Keratinocyte (primary cell): ENCODE measurements at regions not wholly inside any gene's neighbourhood (a gene's known extent, or its start where the extent isn't known, plus 50 kb on each side); places are given as distances from the start of the nearest gene placed in this dataset.

Source experiments
- DNase-seq: peaks from one replicate; pipeline ENCODE4 v3.0.0-alpha.2; 2011; ENCODE audit warnings: low read depth, missing footprints, low spot score
- FAIRE-seq: peaks from 2 replicates; lab custom pipeline; 2011; peaks lifted over from hg19 to GRCh38; lab: Jason Lieb, UNC
- H2AFZ ChIP-seq: 2 replicates; pipeline ENCODE4 v1.6.0; 2012; ENCODE audit warnings: low read length, control low read depth, inconsistent platforms; ENCODE audit not compliant: control insufficient read depth
- H3K27ac ChIP-seq: 2 replicates; pipeline ENCODE4 v1.5.1; 2011; ENCODE audit warnings: low read length; ENCODE audit not compliant: control insufficient read depth, insufficient read depth
- H3K27me3 ChIP-seq: 3 replicates; pipeline ENCODE4 v1.6.0; 2011; ENCODE audit warnings: low read length; ENCODE audit not compliant: control insufficient read depth, insufficient read depth; ENCODE audit errors: extremely low read depth
- H3K36me3 ChIP-seq, 2 experiments: 2 replicates in 1 of 2; 3 replicates in 1 of 2; pipeline ENCODE4 v1.5.1; 2011; ENCODE audit warnings: low read length in 2 of 2, mild to moderate bottlenecking in 1 of 2; ENCODE audit not compliant: control insufficient read depth in 2 of 2, insufficient read depth in 2 of 2; ENCODE audit errors: extremely low read depth in 1 of 2
- H3K4me1 ChIP-seq: 3 replicates; pipeline ENCODE4 v1.5.1; 2011; ENCODE audit warnings: low read length; ENCODE audit not compliant: control insufficient read depth, insufficient read depth; ENCODE audit errors: extremely low read depth
- H3K4me2 ChIP-seq: 3 replicates; pipeline ENCODE4 v1.6.0; 2011; ENCODE audit warnings: low read depth, low read length; ENCODE audit not compliant: control insufficient read depth, insufficient read depth; ENCODE audit errors: extremely low read depth
- H3K4me3 ChIP-seq, 3 experiments: fragments of 200-600 bp in 1 of 3; sonication (generic) in 1 of 3; 2 replicates in 2 of 3; 3 replicates in 1 of 3; pipeline ENCODE4 v1.5.1; 2011 to 2016; ENCODE audit warnings: low read length in 3 of 3, mild to moderate bottlenecking in 3 of 3, control low read depth in 2 of 3, inconsistent platforms in 1 of 3, low read depth in 1 of 3, mixed read lengths in 1 of 3, mixed run types in 1 of 3, moderate library complexity in 1 of 3; ENCODE audit not compliant: control insufficient read depth in 2 of 3, insufficient read depth in 2 of 3; ENCODE audit errors: extremely low read depth in 1 of 3
- H3K79me2 ChIP-seq: 2 replicates; pipeline ENCODE4 v1.6.0; 2012; ENCODE audit warnings: low read length; ENCODE audit not compliant: control insufficient read depth, insufficient read depth
- H3K9ac ChIP-seq: 3 replicates; pipeline ENCODE4 v1.6.0; 2011; ENCODE audit warnings: low read length; ENCODE audit not compliant: control insufficient read depth, insufficient read depth; ENCODE audit errors: extremely low read depth
- H3K9me1 ChIP-seq: 3 replicates; pipeline ENCODE4 v1.6.0; 2011; ENCODE audit warnings: low read length; ENCODE audit not compliant: control insufficient read depth, insufficient read depth; ENCODE audit errors: extremely low read depth
- H3K9me3 ChIP-seq: 2 replicates; pipeline ENCODE4 v1.5.1; 2012; ENCODE audit warnings: low read depth, low read length; ENCODE audit not compliant: control insufficient read depth
- H4K20me1 ChIP-seq: 3 replicates; pipeline ENCODE4 v1.6.0; 2011; ENCODE audit warnings: low read length; ENCODE audit not compliant: control insufficient read depth, insufficient read depth; ENCODE audit errors: extremely low read depth
- EZH2 ChIP-seq: IDR thresholded peaks from one replicate; pipeline ENCODE4 v1.6.1; 2012; ENCODE audit warnings: inconsistent platforms, mild to moderate bottlenecking, low read length, moderate library complexity
- dilution Hi-C: fragments of 300-500 bp; cut with MboI; formaldehyde crosslinking; loops from one replicate; pipeline ENCODE4 v1.7.0; 2020; ENCODE audit warnings: low sequenced_read_pairs; ENCODE audit not compliant: extremely low pct_ligation_motif_present
- TF ChIP-seq, protein P1 (sequence below), 3 experiments: IDR thresholded peaks in 1 of 3; conservative IDR thresholded peaks in 1 of 3; optimal IDR thresholded peaks in 1 of 3; 2 replicates in 2 of 3; 3 replicates in 1 of 3; pipeline versions ENCODE3 to v1.5.1; 2011; ENCODE audit warnings: low read length in 3 of 3, mild to moderate bottlenecking in 3 of 3, moderate library complexity in 2 of 3, control low read depth in 1 of 3, inconsistent platforms in 1 of 3; ENCODE audit not compliant: insufficient read depth in 2 of 3; ENCODE audit errors: extremely low read depth in 1 of 3

DNA sequence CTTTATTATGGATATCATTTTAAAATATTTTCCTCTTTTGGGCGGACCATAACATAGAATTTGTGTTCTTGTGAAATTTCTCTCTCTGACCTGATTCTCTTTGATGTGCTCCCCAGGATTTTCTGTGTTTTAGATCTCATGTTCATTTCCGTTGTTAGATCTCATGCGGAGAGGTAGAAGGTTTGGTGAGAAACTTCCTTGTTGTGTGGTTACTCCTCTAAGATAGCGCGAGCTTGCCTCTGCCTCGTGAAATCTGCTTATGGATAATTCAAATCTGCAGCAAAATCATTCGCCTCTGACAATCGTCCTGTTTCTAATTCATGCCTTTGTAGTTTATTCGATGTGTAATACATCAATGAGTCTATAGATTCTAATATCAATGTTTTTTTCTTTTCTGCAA lies 580.4 kb downstream of the USP25 start:
- Histone ChIP-seq H3K4me1 (no peaks in the 10 kb centered on the region), H3K4me3 (no peak overlapping the region), H4K20me1 (no peaks in the 10 kb centered on the region), H3K9me1 (no peaks in the 10 kb centered on the region), H3K9ac (no peak overlapping the region), H2AFZ (no peak overlapping the region), H3K9me3 (no peaks in the 10 kb centered on the region), H3K36me3 (no peaks in the 10 kb centered on the region), H3K79me2 (no peaks in the 10 kb centered on the region), H3K4me2 (no peak overlapping the region), H3K27me3 (no peaks in the 10 kb centered on the region), H3K27ac (no peak overlapping the region)
- DNase-seq = no peak
- TF ChIP-seq, protein P1, sequence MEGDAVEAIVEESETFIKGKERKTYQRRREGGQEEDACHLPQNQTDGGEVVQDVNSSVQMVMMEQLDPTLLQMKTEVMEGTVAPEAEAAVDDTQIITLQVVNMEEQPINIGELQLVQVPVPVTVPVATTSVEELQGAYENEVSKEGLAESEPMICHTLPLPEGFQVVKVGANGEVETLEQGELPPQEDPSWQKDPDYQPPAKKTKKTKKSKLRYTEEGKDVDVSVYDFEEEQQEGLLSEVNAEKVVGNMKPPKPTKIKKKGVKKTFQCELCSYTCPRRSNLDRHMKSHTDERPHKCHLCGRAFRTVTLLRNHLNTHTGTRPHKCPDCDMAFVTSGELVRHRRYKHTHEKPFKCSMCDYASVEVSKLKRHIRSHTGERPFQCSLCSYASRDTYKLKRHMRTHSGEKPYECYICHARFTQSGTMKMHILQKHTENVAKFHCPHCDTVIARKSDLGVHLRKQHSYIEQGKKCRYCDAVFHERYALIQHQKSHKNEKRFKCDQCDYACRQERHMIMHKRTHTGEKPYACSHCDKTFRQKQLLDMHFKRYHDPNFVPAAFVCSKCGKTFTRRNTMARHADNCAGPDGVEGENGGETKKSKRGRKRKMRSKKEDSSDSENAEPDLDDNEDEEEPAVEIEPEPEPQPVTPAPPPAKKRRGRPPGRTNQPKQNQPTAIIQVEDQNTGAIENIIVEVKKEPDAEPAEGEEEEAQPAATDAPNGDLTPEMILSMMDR (optimal IDR thresholded peaks at IDR 0.05 in 1 of 3, IDR thresholded peaks at IDR 0.05 in 1 of 3, conservative IDR thresholded peaks at IDR 0.05 in 1 of 3; ENCODE audit: extremely low read depth in 1 of 3, insufficient read depth in 2 of 3, low read length in 3 of 3) = no peak
- no peak for TF ChIP-seq EZH2
- dilution Hi-C loops = no loop called here
- FAIRE-seq = no peak

DNA sequence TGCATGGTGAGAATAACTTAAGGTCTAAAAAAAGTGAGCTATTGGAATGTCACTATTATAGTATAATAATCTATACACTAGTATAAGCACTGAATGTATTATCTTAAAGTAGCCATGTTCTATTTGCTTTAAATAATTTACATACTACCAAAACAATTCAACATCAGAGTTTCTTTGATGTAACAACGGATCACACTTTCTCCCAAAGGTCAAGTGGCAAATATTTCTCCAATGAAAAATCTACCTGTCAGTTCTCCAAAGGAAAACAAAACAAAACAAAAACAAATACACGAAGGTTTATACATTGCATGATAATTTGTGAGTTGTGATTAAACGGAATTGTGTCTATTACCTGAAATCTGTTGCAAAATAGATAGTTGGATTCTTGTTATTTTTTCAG lies 581.4 kb downstream of the USP25 start:
- Histone ChIP-seq H3K4me1 (no peaks in the 10 kb centered on the region), H3K9me1 (no peaks in the 10 kb centered on the region), H3K27me3 (no peaks in the 10 kb centered on the region), H3K9ac (no peak overlapping the region), H3K4me2 (no peak overlapping the region), H3K79me2 (no peaks in the 10 kb centered on the region), H3K36me3 (no peaks in the 10 kb centered on the region), H3K4me3 (no peak overlapping the region), H4K20me1 (no peaks in the 10 kb centered on the region), H3K9me3 (no peaks in the 10 kb centered on the region), H2AFZ (no peak overlapping the region), H3K27ac (no peak overlapping the region)
- DNase-seq (no peak), FAIRE-seq (no peak)
- dilution Hi-C loops = no loop called here
- TF ChIP-seq, protein P1 (optimal IDR thresholded peaks at IDR 0.05 in 1 of 3, IDR thresholded peaks at IDR 0.05 in 1 of 3, conservative IDR thresholded peaks at IDR 0.05 in 1 of 3; ENCODE audit: extremely low read depth in 1 of 3, insufficient read depth in 2 of 3, low read length in 3 of 3) = no peak
- no peak for TF ChIP-seq EZH2
